ENCODE measurements at regions not wholly inside any gene's neighbourhood (a gene's known extent, or its start where the extent isn't known, plus 50 kb on each side); places are given as distances from the start of the nearest gene placed in this dataset.

- Histone ChIP-seq H3K4me1 (replicated peaks) (peaks cover 6% of the 10 kb centered on the region), H3K27me3 (replicated peaks; ENCODE audit: insufficient read depth) (no peaks in the 10 kb centered on the region), H3K36me3 (no peaks in the 10 kb centered on the region), H3K4me3 (no peak overlapping the region), H3K9me3 (no peaks in the 10 kb centered on the region), H3K27ac (no peak overlapping the region)
- WGBS, result 94% methylated on average over 2 of the region's 2 CpGs
- no peak for TF ChIP-seq POLR2AphosphoS5 (IDR thresholded peaks at IDR 0.05)
- no peak for TF ChIP-seq POLR2A (IDR thresholded peaks at IDR 0.05)
- TF ChIP-seq, protein P1, sequence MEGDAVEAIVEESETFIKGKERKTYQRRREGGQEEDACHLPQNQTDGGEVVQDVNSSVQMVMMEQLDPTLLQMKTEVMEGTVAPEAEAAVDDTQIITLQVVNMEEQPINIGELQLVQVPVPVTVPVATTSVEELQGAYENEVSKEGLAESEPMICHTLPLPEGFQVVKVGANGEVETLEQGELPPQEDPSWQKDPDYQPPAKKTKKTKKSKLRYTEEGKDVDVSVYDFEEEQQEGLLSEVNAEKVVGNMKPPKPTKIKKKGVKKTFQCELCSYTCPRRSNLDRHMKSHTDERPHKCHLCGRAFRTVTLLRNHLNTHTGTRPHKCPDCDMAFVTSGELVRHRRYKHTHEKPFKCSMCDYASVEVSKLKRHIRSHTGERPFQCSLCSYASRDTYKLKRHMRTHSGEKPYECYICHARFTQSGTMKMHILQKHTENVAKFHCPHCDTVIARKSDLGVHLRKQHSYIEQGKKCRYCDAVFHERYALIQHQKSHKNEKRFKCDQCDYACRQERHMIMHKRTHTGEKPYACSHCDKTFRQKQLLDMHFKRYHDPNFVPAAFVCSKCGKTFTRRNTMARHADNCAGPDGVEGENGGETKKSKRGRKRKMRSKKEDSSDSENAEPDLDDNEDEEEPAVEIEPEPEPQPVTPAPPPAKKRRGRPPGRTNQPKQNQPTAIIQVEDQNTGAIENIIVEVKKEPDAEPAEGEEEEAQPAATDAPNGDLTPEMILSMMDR (IDR thresholded peaks at IDR 0.05), result no peak
- DNase-seq (ENCODE audit: low spot score), result no peak
- intact Hi-C loops (cut with DNase I), result no loop called here
These were observed 86.1 kb upstream of the SPON1 start for GRCh38 chr11:13876423-13876822.

DNA sequence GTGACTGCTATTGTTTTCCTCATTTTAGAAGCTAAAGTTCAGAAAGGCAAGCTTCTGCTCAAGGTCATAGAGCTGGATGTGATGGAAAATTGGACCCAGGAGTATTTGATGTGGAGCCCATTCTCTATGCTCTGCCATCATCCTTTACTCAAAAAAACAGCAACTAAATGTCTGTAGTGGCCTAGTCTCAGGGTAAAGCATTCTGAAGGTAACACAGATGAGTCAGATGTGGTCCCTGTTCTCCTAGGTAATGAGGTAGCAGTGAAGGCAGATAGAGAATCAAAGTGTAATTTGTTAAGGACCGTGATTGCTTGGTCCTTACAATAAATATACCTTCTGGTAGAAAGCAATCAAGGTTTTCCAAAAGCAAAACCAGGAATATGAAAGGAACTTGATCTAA is 84.4 kb upstream of the SPON1 start:
- peaks cover 1% of the 10 kb centered on the region for H3K4me1 ChIP-seq (replicated peaks)
- 97% methylated on average over 1 of the region's 1 CpG for WGBS
- no peaks in the 10 kb centered on the region for H3K27me3 ChIP-seq (replicated peaks; ENCODE audit: insufficient read depth)
- no peaks in the 10 kb centered on the region for H3K9me3 ChIP-seq
- TF ChIP-seq, protein P1 (IDR thresholded peaks at IDR 0.05), result no peak
- TF ChIP-seq POLR2A (IDR thresholded peaks at IDR 0.05) (no peak), POLR2AphosphoS5 (IDR thresholded peaks at IDR 0.05) (no peak)
- H3K27ac ChIP-seq, result no peak overlapping the region
- no peak for DNase-seq (ENCODE audit: low spot score)
- intact Hi-C loops (cut with DNase I), result no loop called here
- no peak overlapping the region for H3K4me3 ChIP-seq
- H3K36me3 ChIP-seq, result no peaks in the 10 kb centered on the region

- Histone ChIP-seq H3K4me3 (no peak overlapping the region), H3K9me3 (no peaks in the 10 kb centered on the region), H3K36me3 (no peaks in the 10 kb centered on the region), H3K27ac (no peak overlapping the region), H3K27me3 (replicated peaks; ENCODE audit: insufficient read depth) (no peaks in the 10 kb centered on the region), H3K4me1 (replicated peaks) (no peaks in the 10 kb centered on the region)
- intact Hi-C loops (cut with DNase I), result no loop called here
- WGBS, result 94% methylated on average over 2 of the region's 2 CpGs
- DNase-seq (ENCODE audit: low spot score), result no peak
- no peak for TF ChIP-seq POLR2A (IDR thresholded peaks at IDR 0.05)
- TF ChIP-seq POLR2AphosphoS5 (IDR thresholded peaks at IDR 0.05), result no peak
- TF ChIP-seq, protein P1 (IDR thresholded peaks at IDR 0.05), result no peak
These were observed 81.9 kb upstream of the SPON1 start for GRCh38 chr11:13880634-13881033.

- TF ChIP-seq, protein P1 (IDR thresholded peaks at IDR 0.05), result no peak
- no peak for TF ChIP-seq POLR2A (IDR thresholded peaks at IDR 0.05)
- TF ChIP-seq POLR2AphosphoS5 (IDR thresholded peaks at IDR 0.05), result no peak
- intact Hi-C loops (cut with DNase I), result no loop called here
- Histone ChIP-seq H3K27ac (no peak overlapping the region), H3K27me3 (replicated peaks; ENCODE audit: insufficient read depth) (no peaks in the 10 kb centered on the region), H3K4me1 (replicated peaks) (no peaks in the 10 kb centered on the region), H3K9me3 (no peaks in the 10 kb centered on the region), H3K4me3 (no peak overlapping the region), H3K36me3 (no peaks in the 10 kb centered on the region)
- WGBS, result 80% methylated on average over 10 of the region's 10 CpGs
- DNase-seq (ENCODE audit: low spot score), result no peak
These were observed 81.2 kb upstream of the SPON1 start for GRCh38 chr11:13881226-13881905.

- intact Hi-C loops (cut with DNase I), result no loop called here
- TF ChIP-seq POLR2AphosphoS5 (IDR thresholded peaks at IDR 0.05) (no peak), POLR2A (IDR thresholded peaks at IDR 0.05) (no peak)
- TF ChIP-seq, protein P1 (IDR thresholded peaks at IDR 0.05), result no peak
- Histone ChIP-seq H3K36me3 (no peaks in the 10 kb centered on the region), H3K4me1 (replicated peaks) (no peaks in the 10 kb centered on the region), H3K27ac (no peak overlapping the region), H3K9me3 (no peaks in the 10 kb centered on the region), H3K4me3 (no peak overlapping the region), H3K27me3 (replicated peaks; ENCODE audit: insufficient read depth) (no peaks in the 10 kb centered on the region)
- DNase-seq (ENCODE audit: low spot score), result no peak
- 73% methylated on average over 4 of the region's 4 CpGs for WGBS
These were observed 79.5 kb upstream of the SPON1 start for GRCh38 chr11:13883042-13883441.

Measured in prostate gland (tissue), 2 donors.